HG03196 (cell line): ENCODE measurements at regions not wholly inside any gene's neighbourhood (a gene's known extent, or its start where the extent isn't known, plus 50 kb on each side); places are given as distances from the start of the nearest gene placed in this dataset.
"Not testable (repeated sequence)": the region's sequence is repeated elsewhere in the genome, so short reads cannot be mapped to it uniquely, and the experiment has no call there.

ENCODE experiments used
- ATAC-seq: cut with Tn5 transposase; IDR thresholded peaks from one replicate; pipeline ENCODE4 v1.9.1; 2021; ENCODE audit not compliant: unreplicated experiment

GRCh38 chr7:150189963-150190362 lies 133.2 kb upstream of the LRRC61 start:
- peak; percentile 83 for ATAC-seq

- not testable (repeated sequence) for ATAC-seq
Observed at GRCh38 chr7:150192541-150192940, 130.6 kb upstream of the LRRC61 start.

- not testable (repeated sequence) for ATAC-seq
Observed at GRCh38 chr7:150193866-150194265, 129.3 kb upstream of the LRRC61 start.
